B cell (primary cell): ENCODE measurements at regions not wholly inside any gene's neighbourhood (a gene's known extent, or its start where the extent isn't known, plus 50 kb on each side); places are given as distances from the start of the nearest gene placed in this dataset.

ENCODE experiments used
- ATAC-seq: fragments of 200-7000 bp; cut with Tn5 transposase; one replicate; pipeline ENCODE4 v1.10.0; 2021; ENCODE audit warnings: low read depth, mild to moderate bottlenecking, moderate number of reproducible peaks, moderate library complexity
- CTCF ChIA-PET: fragments of 350-600 bp; sonication (Branson Sonifier 250); formaldehyde crosslinking; loops from one replicate; lab custom pipeline; 2021; ENCODE audit warnings: antibody characterized with exemption, inconsistent platforms; lab: Charles Lee
- POLR2A ChIA-PET: fragments of 350-600 bp; sonication (Branson Sonifier 250); formaldehyde crosslinking; loops from one replicate; lab custom pipeline; 2021; ENCODE audit warnings: antibody characterized with exemption; lab: Charles Lee
- DNase-seq: peaks from one replicate; pipeline ENCODE4 v3.0.0; 2013
- H2AFZ ChIP-seq: 2 replicates; pipeline ENCODE4 v1.6.1; 2012; ENCODE audit warnings: mild to moderate bottlenecking, low read depth, low read length; ENCODE audit not compliant: insufficient read depth, poor library complexity, severe bottlenecking
- H3K27ac ChIP-seq, 2 donors: 1 replicate in 1 of 2; 2 replicates in 1 of 2; pipeline ENCODE4 v1.5.1; 2012 to 2013; ENCODE audit warnings: low read length in 2 of 2, mild to moderate bottlenecking in 2 of 2, moderate library complexity in 1 of 2
- H3K27me3 ChIP-seq, 4 experiments: fragments of 200-600 bp in 1 of 4; sonication (generic) in 1 of 4; replicated peaks in 1 of 4; 1 replicate in 2 of 4; 2 replicates in 2 of 4; pipeline versions ENCODE4 v1.6.1 to v1.7.0; 2013 to 2016; ENCODE audit warnings: low read length in 3 of 4, mild to moderate bottlenecking in 2 of 4, mixed read lengths in 1 of 4, moderate library complexity in 1 of 4; ENCODE audit not compliant: insufficient read depth in 4 of 4, control insufficient read depth in 3 of 4; ENCODE audit errors: control extremely low read depth in 1 of 4
- H3K36me3 ChIP-seq, 2 experiments: replicated peaks in 1 of 2; 1 replicate in 1 of 2; 2 replicates in 1 of 2; pipeline versions ENCODE4 v1.6.1 to v1.7.1; 2013; ENCODE audit warnings: low read length in 1 of 2; ENCODE audit not compliant: insufficient read depth in 2 of 2, control insufficient read depth in 1 of 2; ENCODE audit errors: control extremely low read depth in 1 of 2, extremely low read depth in 1 of 2
- H3K4me1 ChIP-seq, 2 donors: fragments of 200-600 bp in 1 of 2; sonication (generic) in 1 of 2; 1 replicate in 1 of 2; 2 replicates in 1 of 2; pipeline versions ENCODE4 v1.5.1 to v1.6.1; 2013 to 2017; ENCODE audit warnings: low read length in 2 of 2; ENCODE audit not compliant: control insufficient read depth in 2 of 2, insufficient read depth in 2 of 2
- H3K4me2 ChIP-seq: replicated peaks from 2 replicates; pipeline ENCODE3; 2012; ENCODE audit warnings: mild to moderate bottlenecking, low read depth, low read length; ENCODE audit not compliant: poor library complexity, severe bottlenecking
- H3K4me3 ChIP-seq, 5 experiments: fragments of 200-600 bp in 1 of 5; sonication (generic) in 1 of 5; 1 replicate in 3 of 5; 2 replicates in 2 of 5; pipeline versions ENCODE4 v1.5.1 to v1.7.0; 2011 to 2016; ENCODE audit warnings: low read length in 4 of 5, mild to moderate bottlenecking in 4 of 5, low read depth in 2 of 5, control low read depth in 1 of 5, moderate library complexity in 1 of 5; ENCODE audit not compliant: insufficient read depth in 1 of 5; ENCODE audit errors: control extremely low read depth in 1 of 5, extremely low read depth in 1 of 5
- H3K79me2 ChIP-seq: fragments of 200-600 bp; sonication (generic); one replicate; pipeline ENCODE4 v1.6.0; 2016; ENCODE audit warnings: low read length; ENCODE audit not compliant: control insufficient read depth, insufficient read depth
- H3K9ac ChIP-seq: fragments of 200-600 bp; sonication (generic); 2 replicates; pipeline ENCODE4 v1.6.1; 2017; ENCODE audit warnings: mild to moderate bottlenecking, low read length, moderate library complexity
- H3K9me3 ChIP-seq, 3 donors: one replicate each; pipeline versions ENCODE4 v1.6.1 to v1.7.1; 2013; ENCODE audit warnings: low read length in 2 of 3; ENCODE audit not compliant: control insufficient read depth in 2 of 3, insufficient read depth in 1 of 3; ENCODE audit errors: control extremely low read depth in 1 of 3
- H4K20me1 ChIP-seq: 2 replicates; pipeline ENCODE4 v1.6.0; 2012; ENCODE audit warnings: mild to moderate bottlenecking, low read length; ENCODE audit not compliant: insufficient read depth, control insufficient read depth, poor library complexity, severe bottlenecking
- H3K27ac Mint-ChIP-seq: one replicate; pipeline ENCODE4 v1.8.0; 2021; ENCODE audit warnings: mixed read lengths
- H3K27me3 Mint-ChIP-seq: one replicate; pipeline ENCODE4 v1.8.0; 2021; ENCODE audit warnings: mixed read lengths
- H3K4me1 Mint-ChIP-seq: one replicate; pipeline ENCODE4 v1.8.0; 2021; ENCODE audit warnings: mixed read lengths
- H3K4me3 Mint-ChIP-seq: one replicate; pipeline ENCODE4 v1.8.0; 2021; ENCODE audit warnings: mixed read lengths
- H3K9me3 Mint-ChIP-seq: one replicate; pipeline ENCODE4 v1.8.0; 2022; ENCODE audit warnings: mixed read lengths; ENCODE audit not compliant: insufficient read depth
- CTCF ChIP-seq: fragments of 200-600 bp; IDR thresholded peaks from one replicate; pipeline ENCODE4 v1.8.0; 2022; ENCODE audit warnings: antibody characterized with exemption, mild to moderate bottlenecking
- EZH2 ChIP-seq: IDR thresholded peaks from 2 replicates; pipeline ENCODE4 v1.6.1; 2012; ENCODE audit warnings: borderline replicate concordance, low read depth, mild to moderate bottlenecking, moderate library complexity, low read length; ENCODE audit not compliant: insufficient read depth, poor library complexity, severe bottlenecking
- WGBS: methylation state at CpG from one replicate; pipeline ENCODE4 v1.1.5; 2013; ENCODE audit warnings: missing lambda C conversion rate; ENCODE audit not compliant: insufficient coverage; 5-methylcytosine and 5-hydroxymethylcytosine counted together
- intact Hi-C: fragments of 100-400 bp; cut with micrococcal nuclease; formaldehyde crosslinking; loops from one replicate; pipeline ENCODE4 v1.10.0; 2022

GRCh38 chr1:183710734-183711133 is 57.6 kb upstream of the APOBEC4 start:
- Histone ChIP-seq H3K27ac (no peak overlapping the region), H3K4me2 (no peak overlapping the region), H3K9me3 (no peaks in the 10 kb centered on the region), H3K27me3 (no peaks in the 10 kb centered on the region), H4K20me1 (no peaks in the 10 kb centered on the region), H3K4me1 (no peaks in the 10 kb centered on the region), H2AFZ (no peak overlapping the region), H3K36me3 (no peaks in the 10 kb centered on the region), H3K4me3 (no peak overlapping the region), H3K9ac (no peak overlapping the region), H3K79me2 (no peaks in the 10 kb centered on the region)
- POLR2A ChIA-PET: no interaction called here
- intact Hi-C loops: no loop called here
- no peak overlapping the region for H3K4me3 Mint-ChIP-seq
- no peaks in the 10 kb centered on the region for H3K9me3 Mint-ChIP-seq
- ATAC-seq (no peak), DNase-seq (no peak)
- WGBS: 94% methylated on average over 2 of the region's 3 CpGs
- no peak for TF ChIP-seq EZH2
- no peak for TF ChIP-seq CTCF
- CTCF ChIA-PET: interaction anchor here (1.2 kb wide), 1 partner anchor 205 kb away, joined by 4 read pairs; no protein-coding TSS in a partner anchor
- H3K27ac Mint-ChIP-seq: no peak overlapping the region
- no peaks in the 10 kb centered on the region for H3K4me1 Mint-ChIP-seq
- H3K27me3 Mint-ChIP-seq: no peaks in the 10 kb centered on the region

GRCh38 chr1:183710333-183710732 is 57.2 kb upstream of the APOBEC4 start:
- no peaks in the 10 kb centered on the region for H3K9me3 Mint-ChIP-seq
- TF ChIP-seq CTCF (no peak), EZH2 (no peak)
- no peak overlapping the region for H3K4me2 ChIP-seq
- ChIA-PET POLR2A (no interaction called here), CTCF (no interaction called here)
- H3K27me3 ChIP-seq: no peaks in the 10 kb centered on the region
- no peak for DNase-seq
- H3K27me3 Mint-ChIP-seq: no peaks in the 10 kb centered on the region
- H3K36me3 ChIP-seq: no peaks in the 10 kb centered on the region
- intact Hi-C loops: no loop called here
- no CpG with 5 or more reads among the region's 1 CpG for WGBS
- H3K27ac ChIP-seq: no peak overlapping the region
- no peaks in the 10 kb centered on the region for H3K79me2 ChIP-seq
- no peaks in the 10 kb centered on the region for H4K20me1 ChIP-seq
- H3K27ac Mint-ChIP-seq: no peak overlapping the region
- no peak overlapping the region for H2AFZ ChIP-seq
- H3K4me3 Mint-ChIP-seq: no peak overlapping the region
- no peaks in the 10 kb centered on the region for H3K4me1 ChIP-seq
- H3K9me3 ChIP-seq: no peaks in the 10 kb centered on the region
- ATAC-seq: no peak
- no peaks in the 10 kb centered on the region for H3K4me1 Mint-ChIP-seq
- no peak overlapping the region for H3K4me3 ChIP-seq
- no peak overlapping the region for H3K9ac ChIP-seq
